ENCODE measurements at regions not wholly inside any gene's neighbourhood (a gene's known extent, or its start where the extent isn't known, plus 50 kb on each side); places are given as distances from the start of the nearest gene placed in this dataset.
A peak's percentile ranks its signal among the peaks of the same experiment; 100 is the strongest.

DNA sequence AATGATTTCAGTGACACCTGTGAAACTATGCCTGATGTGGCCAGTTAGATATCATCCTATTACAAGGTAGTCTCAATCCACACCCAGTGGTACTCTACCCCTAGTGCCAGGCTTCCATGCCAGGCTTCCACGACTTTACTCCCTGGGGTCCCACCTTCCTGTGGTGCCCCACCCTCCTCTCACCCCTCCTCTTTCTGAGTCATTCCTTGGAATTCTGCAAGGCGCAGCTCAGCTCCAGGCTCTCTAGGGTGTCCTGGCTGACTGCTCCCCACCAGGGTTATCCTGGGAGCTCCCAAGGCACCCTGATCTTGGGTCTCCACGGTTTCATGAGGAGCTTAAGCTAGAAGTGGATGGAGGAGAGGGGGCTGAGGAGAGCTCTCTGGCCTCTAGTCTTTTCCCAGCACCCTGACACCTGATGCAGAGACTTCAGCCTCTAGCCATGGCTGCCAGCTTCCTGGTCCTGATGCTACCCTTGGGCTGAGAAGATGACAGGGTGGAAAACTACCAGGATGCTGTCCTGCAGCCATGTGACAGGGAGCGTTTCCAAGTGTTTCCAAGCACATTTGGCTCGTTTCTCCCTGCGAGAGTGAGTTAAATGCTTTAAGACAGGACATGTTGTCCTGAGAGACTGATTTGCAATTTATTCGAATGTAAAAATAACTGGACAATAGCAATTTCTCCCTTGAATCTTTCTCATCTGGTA is 1461.2 kb downstream of the TBC1D22A start:
- DNase-seq (ENCODE audit: low spot score): no peak

- no peak for DNase-seq (ENCODE audit: low spot score)
Measured at GRCh38 chr22:48222742-48223487, 1460.5 kb downstream of the TBC1D22A start.

DNA sequence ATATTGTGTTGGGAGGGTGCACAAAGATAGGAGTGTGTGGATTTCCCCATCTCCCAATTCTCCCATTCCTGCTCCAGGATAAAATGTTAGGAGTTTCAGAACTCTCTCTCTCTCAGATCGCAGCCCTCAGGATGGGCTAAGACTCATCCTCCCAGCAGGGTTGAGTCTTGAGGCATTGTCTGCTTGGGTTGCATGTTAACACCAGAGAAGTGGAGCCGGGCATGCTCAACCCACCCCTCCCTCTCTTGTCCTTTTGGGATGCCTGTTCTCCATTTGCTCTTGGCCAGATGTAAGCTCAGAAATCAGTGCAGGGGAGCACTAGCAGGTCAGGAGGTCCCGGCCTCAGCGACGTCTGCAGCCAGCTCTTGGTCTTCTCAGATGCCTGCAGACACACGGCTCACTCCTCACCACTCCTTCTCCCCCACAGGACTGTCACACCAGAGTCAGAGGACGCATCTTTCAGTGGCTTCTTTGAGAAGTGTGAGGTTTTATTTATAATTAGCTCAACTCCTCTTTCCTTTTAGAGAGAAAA is 1456.5 kb downstream of the TBC1D22A start:
- DNase-seq (ENCODE audit: low spot score): no peak

GRCh38 chr22:48217596-48217995 is 1455.1 kb downstream of the TBC1D22A start:
- no peak for DNase-seq (ENCODE audit: low spot score)

GRCh38 chr22:48212727-48213126 is 1450.3 kb downstream of the TBC1D22A start:
- no peak for DNase-seq (ENCODE audit: low spot score)

GRCh38 chr22:48210812-48211211 is 1448.4 kb downstream of the TBC1D22A start:
- DNase-seq (ENCODE audit: low spot score): no peak

GRCh38 chr22:48210198-48210580 is 1447.7 kb downstream of the TBC1D22A start:
- DNase-seq (ENCODE audit: low spot score): no peak

DNA sequence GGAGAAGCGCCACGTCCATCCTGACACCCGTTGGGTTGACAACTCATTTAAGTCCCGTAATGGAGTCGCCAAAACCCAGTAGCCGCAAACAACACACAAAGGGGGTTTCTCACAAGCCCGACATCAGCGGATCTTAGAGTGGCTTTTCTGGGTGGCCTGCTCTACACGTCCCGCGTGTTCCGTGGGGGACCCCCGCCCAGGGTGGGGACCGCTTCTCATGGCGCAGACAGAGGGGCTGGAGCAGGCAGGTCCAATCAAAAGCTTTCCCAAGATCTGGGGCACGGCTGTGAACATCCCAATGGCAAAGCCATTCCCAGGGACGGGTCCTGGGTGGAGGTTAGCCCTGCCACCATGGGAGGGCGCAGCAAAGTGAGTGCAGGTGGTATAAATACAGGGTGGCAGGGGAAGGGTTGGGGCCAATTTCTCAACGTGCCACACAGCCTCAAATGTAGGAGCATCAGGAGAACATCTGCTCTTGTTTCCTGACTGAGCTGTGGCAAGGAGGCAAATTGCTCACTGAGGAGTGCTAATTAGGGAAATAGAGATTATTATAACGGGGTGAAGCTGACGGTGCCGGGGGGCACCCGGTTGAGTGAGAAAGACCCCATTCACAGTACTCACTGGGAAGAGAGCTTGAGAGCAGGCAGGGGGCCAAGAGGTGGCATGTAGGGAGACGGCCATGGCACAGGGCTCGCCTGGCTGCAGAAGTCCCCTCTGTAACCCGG is 1447.2 kb downstream of the TBC1D22A start:
- no peak for DNase-seq (ENCODE audit: low spot score)

DNA sequence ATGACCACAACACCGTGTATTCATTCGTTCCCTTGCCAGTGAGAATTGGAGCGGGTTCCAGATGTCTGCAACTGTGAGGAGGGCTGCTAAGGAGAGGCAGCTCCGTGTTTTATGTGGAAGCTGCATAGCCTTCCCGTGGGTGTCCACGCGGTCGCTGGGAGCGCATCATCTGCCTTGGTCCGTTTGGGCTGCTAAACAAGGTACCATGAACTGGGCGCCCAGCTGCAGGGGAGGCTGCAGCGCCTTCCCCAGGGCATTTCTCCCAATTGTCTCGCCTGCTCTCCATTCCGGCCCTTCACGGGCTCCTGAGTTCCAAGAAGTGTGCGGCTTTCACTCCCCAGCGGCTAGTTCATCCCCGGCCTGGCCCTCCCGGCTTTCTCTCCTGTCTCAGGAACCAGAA is 1446.4 kb downstream of the TBC1D22A start:
- DNase-seq (ENCODE audit: low spot score): no peak

DNA sequence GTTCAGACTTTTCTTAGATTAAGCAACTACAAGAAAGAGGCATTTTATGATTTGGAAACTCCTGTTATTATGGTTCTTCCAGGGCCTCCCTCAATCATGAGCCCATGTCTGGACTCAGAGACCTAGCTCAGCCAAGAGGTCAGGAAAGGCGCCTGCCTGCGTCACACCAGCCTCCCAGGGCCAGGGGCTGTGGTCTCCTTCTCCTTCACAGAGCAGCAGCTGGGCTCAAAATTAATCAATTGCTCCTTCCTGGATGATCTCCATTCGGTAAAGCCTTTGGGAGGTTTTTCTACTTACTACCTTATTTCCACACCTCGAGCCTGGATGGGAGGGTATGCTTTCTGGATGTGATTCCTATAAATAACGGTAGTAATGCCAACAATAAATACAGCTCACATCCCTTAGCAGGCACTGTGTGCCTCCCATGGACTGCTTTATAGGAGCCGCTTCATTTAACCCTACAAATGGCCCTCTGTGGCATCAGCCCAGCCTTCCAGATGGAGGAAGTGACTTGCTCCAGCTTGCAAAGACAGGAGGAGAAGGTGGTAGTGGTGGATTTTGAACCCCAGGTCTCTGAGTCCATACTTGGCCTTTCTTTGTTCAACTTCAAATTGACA is 1445.6 kb downstream of the TBC1D22A start:
- no peak for DNase-seq (ENCODE audit: low spot score)

- no peak for DNase-seq (ENCODE audit: low spot score)
Measured at GRCh38 chr22:48205790-48206189, 1443.3 kb downstream of the TBC1D22A start.

DNA sequence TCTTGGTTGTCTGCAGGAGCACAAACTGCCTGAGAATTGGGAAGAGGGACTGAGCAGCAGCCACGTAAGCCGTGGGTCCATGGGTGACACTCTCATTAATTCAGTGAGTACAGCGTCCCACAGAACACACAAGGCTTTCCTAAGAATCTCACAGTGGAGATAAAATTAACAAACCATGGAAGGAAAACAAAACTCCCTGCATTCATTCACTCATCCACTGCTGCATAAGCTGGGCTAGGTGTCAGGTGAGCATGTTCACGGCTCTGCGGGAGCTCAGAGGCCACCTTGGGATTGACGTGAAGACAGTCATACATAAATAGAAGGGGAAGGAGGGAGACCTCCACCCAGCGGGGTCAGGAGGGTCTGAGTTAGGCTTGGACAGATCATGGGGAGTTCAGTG is 1442.7 kb downstream of the TBC1D22A start:
- no peak for DNase-seq (ENCODE audit: low spot score)

DNA sequence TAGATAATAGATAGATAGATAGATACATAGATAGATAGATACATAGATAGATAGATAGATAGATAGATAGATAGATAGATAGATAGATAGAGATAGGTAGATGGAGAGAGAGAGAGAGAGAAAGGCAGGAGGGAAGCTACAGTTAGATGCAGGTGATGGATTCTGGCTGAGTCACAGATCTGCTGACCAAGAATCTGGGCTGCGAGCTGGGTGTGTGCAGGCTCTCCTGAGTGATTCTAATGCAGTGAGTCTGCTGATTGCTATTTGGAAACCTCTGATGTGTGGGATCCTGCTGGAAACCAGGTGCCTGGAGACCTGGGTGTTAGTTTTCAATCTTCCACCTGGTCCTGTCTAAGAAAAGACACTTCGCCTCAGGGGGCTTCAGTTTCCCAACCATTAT is 1441.8 kb downstream of the TBC1D22A start:
- no peak for DNase-seq (ENCODE audit: low spot score)

- no peak for DNase-seq (ENCODE audit: low spot score)
Measured at GRCh38 chr22:48199667-48200066, 1437.2 kb downstream of the TBC1D22A start.

GRCh38 chr22:48198489-48199459 is 1436.3 kb downstream of the TBC1D22A start:
- DNase-seq (ENCODE audit: low spot score): peak; percentile 57

GRCh38 chr22:48197189-48197690 is 1434.8 kb downstream of the TBC1D22A start:
- no peak for DNase-seq (ENCODE audit: low spot score)

DNA sequence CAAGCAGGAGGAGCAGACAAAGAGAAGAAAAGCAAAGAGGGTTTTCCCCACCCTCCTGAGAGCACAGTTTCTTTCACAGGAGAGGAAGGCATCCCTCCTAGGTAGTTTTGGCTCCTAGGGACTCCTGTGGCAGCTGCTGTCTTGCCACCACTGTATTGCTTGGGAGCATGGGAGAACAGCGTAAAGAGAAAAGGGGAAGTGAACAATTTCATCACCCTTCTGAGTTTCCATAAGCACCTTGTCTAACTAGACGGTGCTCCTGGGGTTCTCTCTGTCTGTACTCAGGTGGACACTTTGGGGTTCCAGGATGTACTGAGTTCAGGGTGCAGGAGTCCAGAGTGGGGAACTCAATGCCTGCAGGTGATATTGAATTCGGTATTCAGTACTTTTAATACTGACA is 1430.5 kb downstream of the TBC1D22A start:
- DNase-seq (ENCODE audit: low spot score): no peak

DNA sequence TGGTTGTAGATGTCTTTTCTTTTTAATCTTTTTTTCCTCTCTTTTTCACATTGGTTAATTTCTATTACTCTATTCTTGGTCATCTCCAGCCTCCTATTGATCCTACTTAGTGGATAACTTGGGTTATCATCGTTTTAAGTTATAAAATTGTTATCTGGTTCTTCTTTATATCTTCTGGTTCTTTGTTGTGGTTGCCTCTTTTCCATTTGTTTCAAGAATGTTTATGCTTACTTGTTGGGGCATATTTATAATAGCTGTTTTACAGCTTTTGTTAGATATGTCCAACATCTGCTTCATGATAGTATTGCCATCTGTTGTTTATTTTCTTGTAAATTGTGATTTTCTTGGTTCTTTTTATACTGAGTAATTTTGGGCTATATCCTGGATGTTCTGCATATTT is 1429.6 kb downstream of the TBC1D22A start:
- DNase-seq (ENCODE audit: low spot score): no peak

DNA sequence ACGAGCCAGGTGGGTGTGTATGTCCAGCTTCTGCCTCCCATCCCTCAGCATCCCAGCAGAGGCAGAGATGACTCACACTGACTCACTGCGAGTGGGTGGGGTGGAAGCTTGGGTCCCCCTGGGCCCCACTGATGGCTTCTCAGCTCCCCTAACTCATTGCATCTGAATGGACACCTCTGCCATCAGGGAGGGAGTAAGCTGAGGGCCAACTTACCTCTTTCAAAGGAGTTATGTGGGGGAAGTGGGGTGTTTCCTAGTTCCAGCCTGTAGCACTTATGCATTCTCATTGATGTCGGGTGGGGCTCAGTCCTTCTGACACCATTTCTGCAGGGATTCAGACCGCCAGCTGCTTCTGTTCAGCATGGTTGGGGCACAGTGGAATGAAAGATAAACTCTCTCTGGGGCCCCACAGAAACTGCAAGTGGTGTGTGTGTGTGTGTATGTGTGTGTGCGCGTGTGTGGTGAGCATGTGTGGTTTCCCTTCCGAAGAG is 1425.8 kb downstream of the TBC1D22A start:
- peak; percentile 90 for DNase-seq (ENCODE audit: low spot score)

- DNase-seq (ENCODE audit: low spot score): no peak
Measured at GRCh38 chr22:48187356-48187755, 1424.9 kb downstream of the TBC1D22A start.

All from SW480 (cell line).